Spleen (tissue), 7 donors: ENCODE measurements at regions not wholly inside any gene's neighbourhood (a gene's known extent, or its start where the extent isn't known, plus 50 kb on each side); places are given as distances from the start of the nearest gene placed in this dataset.

ENCODE experiments used
- POLR2A ChIP-seq, 3 donors: fragments of 450-650 bp; IDR thresholded peaks; one replicate each; pipeline ENCODE4 v1.5.1; 2017; ENCODE audit warnings: antibody characterized with exemption in 3 of 3, mild to moderate bottlenecking in 1 of 3
- TF ChIP-seq, protein P1 (sequence below), 11 experiments: fragments of 200-600 bp in 7 of 11; fragments of 450-650 bp in 4 of 11; sonication (generic) in 4 of 11; IDR thresholded peaks in 8 of 11; conservative IDR thresholded peaks in 3 of 11; 1 replicate in 7 of 11; 2 replicates in 4 of 11; pipeline versions ENCODE4 v1.4.0 to v1.8.0; 2016 to 2021; ENCODE audit warnings: antibody characterized with exemption in 11 of 11, inconsistent platforms in 4 of 11, mild to moderate bottlenecking in 1 of 11
- donor health status: DM: no; HTN: no; CAD: no; lungs with moderate emphysema.
- donor health status: DM: no; HTN: no; CAD: no.
- donor health status: DM: no; HTN: no; CAD: no.

DNA sequence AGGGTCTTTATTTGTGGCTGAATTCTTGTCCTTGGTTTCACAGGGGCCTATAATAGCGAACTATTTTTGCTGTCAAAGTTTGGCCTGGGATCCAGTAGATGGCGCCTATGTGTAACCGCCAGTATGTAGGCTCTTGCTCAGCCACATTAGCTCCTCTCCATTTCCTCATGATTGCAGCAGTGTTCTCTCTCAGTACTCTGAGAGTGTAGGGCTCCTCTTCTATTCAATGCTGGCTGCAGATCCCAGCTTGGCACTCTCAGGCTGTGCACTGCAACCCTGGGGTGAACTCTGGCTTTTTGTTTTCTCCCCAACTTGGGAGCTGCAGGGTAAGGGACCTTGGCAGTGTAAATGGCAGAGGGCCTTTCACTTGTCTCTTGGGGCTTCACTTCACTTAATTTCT is 344.6 kb upstream of the CHAC2 start:
- no peak for TF ChIP-seq POLR2A (IDR thresholded peaks at IDR 0.05)
- TF ChIP-seq, protein P1, sequence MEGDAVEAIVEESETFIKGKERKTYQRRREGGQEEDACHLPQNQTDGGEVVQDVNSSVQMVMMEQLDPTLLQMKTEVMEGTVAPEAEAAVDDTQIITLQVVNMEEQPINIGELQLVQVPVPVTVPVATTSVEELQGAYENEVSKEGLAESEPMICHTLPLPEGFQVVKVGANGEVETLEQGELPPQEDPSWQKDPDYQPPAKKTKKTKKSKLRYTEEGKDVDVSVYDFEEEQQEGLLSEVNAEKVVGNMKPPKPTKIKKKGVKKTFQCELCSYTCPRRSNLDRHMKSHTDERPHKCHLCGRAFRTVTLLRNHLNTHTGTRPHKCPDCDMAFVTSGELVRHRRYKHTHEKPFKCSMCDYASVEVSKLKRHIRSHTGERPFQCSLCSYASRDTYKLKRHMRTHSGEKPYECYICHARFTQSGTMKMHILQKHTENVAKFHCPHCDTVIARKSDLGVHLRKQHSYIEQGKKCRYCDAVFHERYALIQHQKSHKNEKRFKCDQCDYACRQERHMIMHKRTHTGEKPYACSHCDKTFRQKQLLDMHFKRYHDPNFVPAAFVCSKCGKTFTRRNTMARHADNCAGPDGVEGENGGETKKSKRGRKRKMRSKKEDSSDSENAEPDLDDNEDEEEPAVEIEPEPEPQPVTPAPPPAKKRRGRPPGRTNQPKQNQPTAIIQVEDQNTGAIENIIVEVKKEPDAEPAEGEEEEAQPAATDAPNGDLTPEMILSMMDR (IDR thresholded peaks at IDR 0.05 in 8 of 11, conservative IDR thresholded peaks at IDR 0.05 in 3 of 11): peak in 1 of 11 experiments; percentile 13
